K562 (cell line): ENCODE measurements at regions not wholly inside any gene's neighbourhood (a gene's known extent, or its start where the extent isn't known, plus 50 kb on each side); places are given as distances from the start of the nearest gene placed in this dataset.

ENCODE experiments used
- ATAC-seq: fragments of 200-7000 bp; cut with Tn5 transposase; 3 replicates; pipeline ENCODE4 v1.9.1; 2020; ENCODE audit warnings: moderate library complexity
- BruUV-seq: library from RNA; stranded (reverse); fragments of 400-500 nt; replicated peaks from 2 replicates; lab custom pipeline; 2021; lab: Mats Ljungman, UMichigan
- CTCF ChIA-PET: fragments of 300-600 bp; formaldehyde crosslinking; extraction: SDS; loops from one replicate; lab custom pipeline; 2021; ENCODE audit warnings: low intra/inter-chr PET ratio; lab: Yijun Ruan, JAX
- POLR2A ChIA-PET: fragments of 300-600, 350-650 bp; sonication (Branson Sonifier 250); formaldehyde crosslinking; extraction: SDS; loops from one replicate; lab custom pipeline; 2021; ENCODE audit warnings: antibody characterized with exemption, inconsistent platforms; lab: Yijun Ruan, JAX
- DNase-seq, 4 experiments: peaks; one replicate each; pipeline versions ENCODE4 v3.0.0 to v3.0.0-alpha.2; 2011 to 2018; ENCODE audit warnings: low spot score in 3 of 4, mixed read lengths in 3 of 4; ENCODE audit errors: extremely low read depth in 1 of 4
- FAIRE-seq: peaks from 2 replicates; lab custom pipeline; 2011; peaks lifted over from hg19 to GRCh38; lab: Jason Lieb, UNC
- H2AFZ ChIP-seq: 2 replicates; pipeline ENCODE4 v1.6.0; 2011; ENCODE audit warnings: low read depth, low read length, control low read depth, inconsistent platforms
- H3K27ac ChIP-seq: fragments of 200-600 bp; 3 replicates; pipeline ENCODE4 v1.8.0; 2011; ENCODE audit warnings: low read depth, mild to moderate bottlenecking, control low read depth, inconsistent platforms, low read length, moderate library complexity, mixed read lengths; ENCODE audit errors: extremely low read depth
- H3K27me3 ChIP-seq, 2 experiments: fragments of 300-600 bp in 1 of 2; 2 replicates in 1 of 2; 3 replicates in 1 of 2; pipeline versions ENCODE4 v1.6.0 to v1.8.0; 2011; ENCODE audit warnings: inconsistent platforms in 2 of 2, low read length in 2 of 2, mild to moderate bottlenecking in 1 of 2, mixed read lengths in 1 of 2, moderate library complexity in 1 of 2; ENCODE audit not compliant: control insufficient read depth in 2 of 2, insufficient read depth in 2 of 2
- H3K36me3 ChIP-seq: fragments of 300-600 bp; 3 replicates; pipeline ENCODE4 v1.8.0; 2011; ENCODE audit warnings: mild to moderate bottlenecking, low read length, inconsistent platforms; ENCODE audit not compliant: control insufficient read depth, insufficient read depth
- H3K4me1 ChIP-seq, 2 experiments: fragments of 200-600 bp in 1 of 2; replicated peaks in 1 of 2; 2 replicates in 1 of 2; 3 replicates in 1 of 2; pipeline versions ENCODE4 v1.5.1 to v1.8.0; 2011; ENCODE audit warnings: inconsistent platforms in 2 of 2, low read length in 2 of 2, mild to moderate bottlenecking in 1 of 2, mixed read lengths in 1 of 2, moderate library complexity in 1 of 2; ENCODE audit not compliant: control insufficient read depth in 2 of 2, insufficient read depth in 2 of 2
- H3K4me2 ChIP-seq: 2 replicates; pipeline ENCODE4 v1.6.1; 2011; ENCODE audit warnings: low read length, control low read depth, inconsistent platforms, mixed read lengths; ENCODE audit not compliant: insufficient read depth
- H3K4me3 ChIP-seq: fragments of 200-600 bp; sonication (generic), shearing (Covaris generic); 2 replicates; pipeline ENCODE4 v1.5.1; 2016; ENCODE audit warnings: control low read depth, inconsistent platforms
- H3K79me2 ChIP-seq: fragments of 200-600 bp; 3 replicates; pipeline ENCODE4 v1.8.0; 2011; ENCODE audit warnings: low read length, inconsistent platforms; ENCODE audit not compliant: control insufficient read depth, insufficient read depth
- H3K9ac ChIP-seq, 2 experiments: 2 replicates each; pipeline versions ENCODE4 v1.6.0 to v1.6.1; 2011; ENCODE audit warnings: low read depth in 2 of 2, low read length in 2 of 2, control low read depth in 1 of 2, inconsistent platforms in 1 of 2, mild to moderate bottlenecking in 1 of 2, mixed read lengths in 1 of 2; ENCODE audit not compliant: insufficient read depth in 1 of 2
- H3K9me1 ChIP-seq: one replicate; pipeline ENCODE4 v1.6.0; 2011; ENCODE audit warnings: inconsistent platforms, mild to moderate bottlenecking, low read length, moderate library complexity; ENCODE audit not compliant: control insufficient read depth, insufficient read depth
- H3K9me3 ChIP-seq: replicated peaks from 2 replicates; pipeline ENCODE4 v1.5.1; 2011; ENCODE audit warnings: low read depth, low read length, inconsistent platforms; ENCODE audit not compliant: control insufficient read depth, insufficient read depth
- H4K20me1 ChIP-seq: replicated peaks from 2 replicates; pipeline ENCODE4 v1.6.1; 2011; ENCODE audit warnings: low read length, inconsistent platforms, mixed read lengths; ENCODE audit not compliant: control insufficient read depth, insufficient read depth
- CBFA2T2 ChIP-seq: fragments of 450-650 bp; conservative IDR thresholded peaks from 2 replicates; pipeline ENCODE4 v1.6.1; 2017; ENCODE audit warnings: mild to moderate bottlenecking
- EGR1 ChIP-seq: fragments of 450-650 bp; conservative IDR thresholded peaks from 2 replicates; pipeline ENCODE4 v1.6.1; 2017; ENCODE audit warnings: mild to moderate bottlenecking
- FOSL1 ChIP-seq: fragments of 200-800 bp; sonication (Bioruptor generic); conservative IDR thresholded peaks from 2 replicates; pipeline ENCODE4 v1.6.1; 2016; ENCODE audit warnings: missing genetic modification characterization, missing compliant biosample characterization
- HIVEP1 ChIP-seq: fragments of 250-450 bp; sonication (Bioruptor Pico); IDR thresholded peaks from 2 replicates; pipeline ENCODE4 v1.4.0; 2020; ENCODE audit warnings: mild to moderate bottlenecking
- HLTF ChIP-seq: fragments of 450-650 bp; IDR thresholded peaks from 2 replicates; pipeline ENCODE4 v1.6.1; 2016
- MITF ChIP-seq: IDR thresholded peaks from 2 replicates; pipeline ENCODE4 v1.6.1; 2014; ENCODE audit warnings: antibody characterized with exemption
- NCOA4 ChIP-seq: fragments of 450-650 bp; IDR thresholded peaks from 2 replicates; pipeline ENCODE4 v1.6.1; 2018; ENCODE audit warnings: mild to moderate bottlenecking; ENCODE audit not compliant: partially characterized antibody
- SAP30 ChIP-seq: fragments of 200-600 bp; sonication (generic); IDR thresholded peaks from 2 replicates; pipeline ENCODE4 v1.6.1; 2012; ENCODE audit warnings: borderline replicate concordance, low read depth, mild to moderate bottlenecking, moderate library complexity, low read length, control low read depth, inconsistent platforms; ENCODE audit not compliant: insufficient read depth, poor library complexity, severe bottlenecking
- SMC3 ChIP-seq: conservative IDR thresholded peaks from 2 replicates; pipeline ENCODE4 v1.6.1; 2011; ENCODE audit warnings: low read depth, low read length, improper control_type of control experiment; ENCODE audit not compliant: insufficient read depth
- TAF15 ChIP-seq: fragments of 200-400 bp; formaldehyde crosslinking; IDR thresholded peaks from 2 replicates; pipeline ENCODE4 v1.6.1; 2017; ENCODE audit warnings: mild to moderate bottlenecking, low read depth, low read length, moderate library complexity
- ZNF41 ChIP-seq: fragments of 250-450 bp; sonication (Bioruptor Pico); conservative IDR thresholded peaks from 2 replicates; pipeline ENCODE4 v1.4.0; 2020; ENCODE audit warnings: mild to moderate bottlenecking
- ZNF785 ChIP-seq: fragments of 250-450 bp; sonication (Bioruptor Pico); IDR thresholded peaks from 2 replicates; pipeline ENCODE4 v1.4.0; 2020; ENCODE audit warnings: mild to moderate bottlenecking
- WGBS: fragments of 100-300 bp; shearing (Covaris generic); methylation state at CpG from one replicate; pipeline ENCODE4 v1.1.6; 2016; ENCODE audit warnings: low coverage, mixed read lengths; ENCODE audit not compliant: insufficient coverage; ENCODE audit errors: missing lambda C conversion rate; 5-methylcytosine and 5-hydroxymethylcytosine counted together
- in situ Hi-C: fragments of 300-500 bp; cut with MboI; formaldehyde crosslinking; loops from 4 replicates; pipeline ENCODE4 v1.15.0; 2018; ENCODE audit warnings: inconsistent platforms, mixed read lengths
- intact Hi-C: fragments of 100-400 bp; cut with micrococcal nuclease; formaldehyde crosslinking; loops from 2 replicates; pipeline ENCODE4 v1.14.2; 2022
- TF ChIP-seq, protein P1 (sequence below): fragments of 250-450 bp; sonication (Bioruptor Pico); IDR thresholded peaks from 2 replicates; pipeline ENCODE4 v1.8.0; 2022; ENCODE audit warnings: moderate library complexity, mild to moderate bottlenecking, inconsistent platforms
- TF ChIP-seq, protein P2 (sequence below): fragments of 250-450 bp; sonication (Bioruptor Pico); IDR thresholded peaks from 2 replicates; pipeline ENCODE4 v1.8.0; 2022; ENCODE audit warnings: inconsistent platforms

DNA sequence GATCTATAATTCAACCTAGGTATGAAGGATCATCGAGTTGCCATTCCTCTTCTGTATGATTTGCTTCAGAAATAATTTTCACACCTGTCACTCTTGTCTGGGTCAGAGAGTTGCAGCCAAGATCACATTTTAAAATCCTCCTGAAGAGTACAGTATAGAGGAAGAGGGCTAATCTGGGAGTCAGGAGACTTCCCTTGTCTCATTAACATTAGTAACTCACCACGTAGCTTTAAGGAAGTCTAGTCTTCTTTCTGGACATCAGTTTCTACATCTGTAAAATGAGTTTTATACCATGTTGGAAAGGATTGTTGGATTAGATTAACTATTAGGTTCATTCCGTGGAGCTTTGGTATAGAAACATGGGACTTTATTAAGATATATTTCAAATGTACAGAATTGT is 109.4 kb downstream of the TDRD15 start (continued):
- TF ChIP-seq EGR1 (no peak), MITF (no peak), ZNF785 (no peak), HLTF (no peak)

DNA sequence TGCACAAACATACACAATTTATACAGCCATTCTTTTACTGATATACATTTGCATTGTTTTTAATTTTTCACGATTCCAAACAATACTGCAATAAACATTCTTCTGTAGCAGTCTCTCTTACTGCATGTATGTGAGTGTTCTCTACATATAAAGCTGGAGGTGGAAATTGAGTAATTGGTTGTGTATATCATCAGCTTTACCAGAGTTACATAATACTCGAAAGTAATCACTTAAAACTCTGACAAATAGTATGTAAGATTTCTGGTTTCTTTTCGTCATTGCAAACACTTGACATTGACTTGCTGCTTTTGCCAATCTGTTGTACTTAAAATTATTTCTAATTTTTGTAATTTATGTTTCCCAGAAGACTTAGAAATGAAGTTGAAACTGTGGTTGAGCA is 110.2 kb downstream of the TDRD15 start:
- Histone ChIP-seq H3K4me2 (no peak overlapping the region), H2AFZ (no peak overlapping the region), H3K9me3 (no peaks in the 10 kb centered on the region), H3K9me1 (no peaks in the 10 kb centered on the region), H3K4me1 (peaks cover 0 to 19% of the 10 kb centered on the region in 2 experiments; a peak in 3 of 5 replicates), H3K36me3 (no peaks in the 10 kb centered on the region), H3K27ac (no peak overlapping the region), H4K20me1 (no peaks in the 10 kb centered on the region), H3K79me2 (no peaks in the 10 kb centered on the region), H3K27me3 (no peaks in the 10 kb centered on the region), H3K9ac (no peak overlapping the region), H3K4me3 (no peak overlapping the region)
- no peak for TF ChIP-seq TAF15
- TF ChIP-seq FOSL1, result no peak
- no peak for TF ChIP-seq SAP30
- no peak for TF ChIP-seq SMC3
- no peak for TF ChIP-seq ZNF41 (CRISPR knock-in tag)
- TF ChIP-seq, protein P1, sequence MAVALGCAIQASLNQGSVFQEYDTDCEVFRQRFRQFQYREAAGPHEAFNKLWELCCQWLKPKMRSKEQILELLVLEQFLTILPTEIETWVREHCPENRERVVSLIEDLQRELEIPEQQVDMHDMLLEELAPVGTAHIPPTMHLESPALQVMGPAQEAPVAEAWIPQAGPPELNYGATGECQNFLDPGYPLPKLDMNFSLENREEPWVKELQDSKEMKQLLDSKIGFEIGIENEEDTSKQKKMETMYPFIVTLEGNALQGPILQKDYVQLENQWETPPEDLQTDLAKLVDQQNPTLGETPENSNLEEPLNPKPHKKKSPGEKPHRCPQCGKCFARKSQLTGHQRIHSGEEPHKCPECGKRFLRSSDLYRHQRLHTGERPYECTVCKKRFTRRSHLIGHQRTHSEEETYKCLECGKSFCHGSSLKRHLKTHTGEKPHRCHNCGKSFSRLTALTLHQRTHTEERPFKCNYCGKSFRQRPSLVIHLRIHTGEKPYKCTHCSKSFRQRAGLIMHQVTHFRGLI (CRISPR knock-in tag), result no peak
- no peak for TF ChIP-seq NCOA4
- TF ChIP-seq, protein P2, sequence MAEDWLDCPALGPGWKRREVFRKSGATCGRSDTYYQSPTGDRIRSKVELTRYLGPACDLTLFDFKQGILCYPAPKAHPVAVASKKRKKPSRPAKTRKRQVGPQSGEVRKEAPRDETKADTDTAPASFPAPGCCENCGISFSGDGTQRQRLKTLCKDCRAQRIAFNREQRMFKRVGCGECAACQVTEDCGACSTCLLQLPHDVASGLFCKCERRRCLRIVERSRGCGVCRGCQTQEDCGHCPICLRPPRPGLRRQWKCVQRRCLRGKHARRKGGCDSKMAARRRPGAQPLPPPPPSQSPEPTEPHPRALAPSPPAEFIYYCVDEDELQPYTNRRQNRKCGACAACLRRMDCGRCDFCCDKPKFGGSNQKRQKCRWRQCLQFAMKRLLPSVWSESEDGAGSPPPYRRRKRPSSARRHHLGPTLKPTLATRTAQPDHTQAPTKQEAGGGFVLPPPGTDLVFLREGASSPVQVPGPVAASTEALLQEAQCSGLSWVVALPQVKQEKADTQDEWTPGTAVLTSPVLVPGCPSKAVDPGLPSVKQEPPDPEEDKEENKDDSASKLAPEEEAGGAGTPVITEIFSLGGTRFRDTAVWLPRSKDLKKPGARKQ (CRISPR knock-in tag), result no peak
- no peak for TF ChIP-seq HIVEP1 (CRISPR knock-in tag)
- TF ChIP-seq CBFA2T2, result no peak
- ChIA-PET CTCF (no interaction called here), POLR2A (no interaction called here)
- intact Hi-C loops (no loop called here), in situ Hi-C loops (no loop called here)
- FAIRE-seq, result no peak
- DNase-seq, result no peak
- 27% methylated on average over 3 of the region's 3 CpGs for WGBS
- no peak for ATAC-seq
- BruUV-seq, result no TSS peak
